HepG2 (cell line): ENCODE measurements at regions not wholly inside any gene's neighbourhood (a gene's known extent, or its start where the extent isn't known, plus 50 kb on each side); places are given as distances from the start of the nearest gene placed in this dataset.

Experiments
- ETV5 ChIP-seq: IDR thresholded peaks from 2 replicates; pipeline ENCODE4 v1.6.1; 2018; ENCODE audit warnings: missing biosample characterization, missing genetic modification reagents, inconsistent platforms, borderline replicate concordance
- FOXK2 ChIP-seq: fragments of 450-650 bp; IDR thresholded peaks from 2 replicates; pipeline ENCODE4 v1.6.1; 2016
- HNRNPUL1 ChIP-seq: fragments of 200-400 bp; formaldehyde crosslinking; IDR thresholded peaks from 2 replicates; pipeline ENCODE4 v1.6.1; 2017; ENCODE audit warnings: low read depth, mild to moderate bottlenecking, low read length, moderate library complexity
- MYC ChIP-seq: sonication (generic); formaldehyde crosslinking; IDR thresholded peaks from 2 replicates; pipeline ENCODE4 v1.9.0; 2021; ENCODE audit warnings: missing genetic modification reagents, borderline replicate concordance
- POLR2A ChIP-seq, 2 experiments: IDR thresholded peaks; 2 replicates each; pipeline ENCODE4 v1.6.1; 2011; ENCODE audit warnings: low read depth in 2 of 2, low read length in 2 of 2, mild to moderate bottlenecking in 1 of 2, moderate library complexity in 1 of 2; ENCODE audit not compliant: insufficient read depth in 1 of 2
- TBP ChIP-seq: sonication (generic); formaldehyde crosslinking; IDR thresholded peaks from 2 replicates; pipeline ENCODE4 v1.5.0; 2020; ENCODE audit warnings: missing genetic modification reagents
- THAP11 ChIP-seq: IDR thresholded peaks from 2 replicates; pipeline ENCODE4 v1.6.1; 2016; ENCODE audit warnings: missing biosample characterization, missing genetic modification reagents
- USF2 ChIP-seq, 2 experiments: sonication (generic) in 1 of 2; formaldehyde crosslinking in 1 of 2; IDR thresholded peaks; 2 replicates each; pipeline versions ENCODE4 v1.5.1 to v1.6.1; 2011 to 2020; ENCODE audit warnings: borderline replicate concordance in 1 of 2, low read depth in 1 of 2, low read length in 1 of 2, mild to moderate bottlenecking in 1 of 2, missing genetic modification reagents in 1 of 2, moderate library complexity in 1 of 2
- ZFP91 ChIP-seq: sonication (generic); formaldehyde crosslinking; IDR thresholded peaks from 2 replicates; pipeline ENCODE4 v1.9.0; 2022; ENCODE audit warnings: missing genetic modification reagents, mild to moderate bottlenecking, borderline replicate concordance
- ZNF407 ChIP-seq: sonication (generic); formaldehyde crosslinking; IDR thresholded peaks from one replicate; pipeline ENCODE4 v1.5.1; 2020; ENCODE audit warnings: mild to moderate bottlenecking, missing genetic modification reagents; ENCODE audit errors: not compliant biosample characterization
- ZSCAN5A ChIP-seq: sonication (generic); formaldehyde crosslinking; IDR thresholded peaks from 2 replicates; pipeline ENCODE4 v1.8.0; 2022; ENCODE audit warnings: mild to moderate bottlenecking, missing genetic modification reagents, borderline replicate concordance
- TF ChIP-seq, protein P1 (sequence below): sonication (generic); formaldehyde crosslinking; IDR thresholded peaks from 2 replicates; pipeline ENCODE4 v1.4.0; 2020; ENCODE audit warnings: mild to moderate bottlenecking, missing genetic modification reagents

DNA sequence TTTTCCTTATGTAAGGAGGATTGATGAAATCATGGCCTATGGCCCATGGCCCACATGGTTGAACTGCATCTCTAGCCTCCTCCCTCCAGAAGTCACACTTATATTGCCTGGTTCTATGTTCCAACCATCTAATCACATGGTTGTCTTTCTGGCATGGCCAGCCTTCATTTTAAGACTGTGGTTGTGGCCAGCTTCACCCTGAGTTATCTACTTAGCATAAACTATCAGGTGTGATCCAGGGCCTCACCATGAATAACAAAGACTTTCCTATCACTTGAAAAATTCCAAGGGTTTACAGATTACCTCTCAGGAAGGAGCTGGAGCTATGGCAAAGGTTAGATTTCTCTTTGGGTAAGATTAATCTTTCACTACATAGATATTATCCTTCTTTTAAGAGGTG lies 222.8 kb downstream of the SNCA start:
- TF ChIP-seq USF2 (IDR thresholded peaks at IDR 0.05; ENCODE audit: low read depth, low read length) (no peak), USF2 (CRISPR knock-in tag; IDR thresholded peaks at IDR 0.05; ENCODE audit: borderline replicate concordance) (no peak), MYC (no peak), ETV5 (no peak), HNRNPUL1 (no peak), TBP (CRISPR knock-in tag) (no peak), ZNF407 (CRISPR knock-in tag) (no peak), ZFP91 (CRISPR knock-in tag) (no peak), THAP11 (CRISPR knock-in tag) (no peak), ZSCAN5A (no peak), POLR2A (IDR thresholded peaks at IDR 0.05; ENCODE audit: insufficient read depth in 1 of 2, low read depth in 2 of 2, low read length in 2 of 2) (no peak), FOXK2 (no peak)
- TF ChIP-seq, protein P1, sequence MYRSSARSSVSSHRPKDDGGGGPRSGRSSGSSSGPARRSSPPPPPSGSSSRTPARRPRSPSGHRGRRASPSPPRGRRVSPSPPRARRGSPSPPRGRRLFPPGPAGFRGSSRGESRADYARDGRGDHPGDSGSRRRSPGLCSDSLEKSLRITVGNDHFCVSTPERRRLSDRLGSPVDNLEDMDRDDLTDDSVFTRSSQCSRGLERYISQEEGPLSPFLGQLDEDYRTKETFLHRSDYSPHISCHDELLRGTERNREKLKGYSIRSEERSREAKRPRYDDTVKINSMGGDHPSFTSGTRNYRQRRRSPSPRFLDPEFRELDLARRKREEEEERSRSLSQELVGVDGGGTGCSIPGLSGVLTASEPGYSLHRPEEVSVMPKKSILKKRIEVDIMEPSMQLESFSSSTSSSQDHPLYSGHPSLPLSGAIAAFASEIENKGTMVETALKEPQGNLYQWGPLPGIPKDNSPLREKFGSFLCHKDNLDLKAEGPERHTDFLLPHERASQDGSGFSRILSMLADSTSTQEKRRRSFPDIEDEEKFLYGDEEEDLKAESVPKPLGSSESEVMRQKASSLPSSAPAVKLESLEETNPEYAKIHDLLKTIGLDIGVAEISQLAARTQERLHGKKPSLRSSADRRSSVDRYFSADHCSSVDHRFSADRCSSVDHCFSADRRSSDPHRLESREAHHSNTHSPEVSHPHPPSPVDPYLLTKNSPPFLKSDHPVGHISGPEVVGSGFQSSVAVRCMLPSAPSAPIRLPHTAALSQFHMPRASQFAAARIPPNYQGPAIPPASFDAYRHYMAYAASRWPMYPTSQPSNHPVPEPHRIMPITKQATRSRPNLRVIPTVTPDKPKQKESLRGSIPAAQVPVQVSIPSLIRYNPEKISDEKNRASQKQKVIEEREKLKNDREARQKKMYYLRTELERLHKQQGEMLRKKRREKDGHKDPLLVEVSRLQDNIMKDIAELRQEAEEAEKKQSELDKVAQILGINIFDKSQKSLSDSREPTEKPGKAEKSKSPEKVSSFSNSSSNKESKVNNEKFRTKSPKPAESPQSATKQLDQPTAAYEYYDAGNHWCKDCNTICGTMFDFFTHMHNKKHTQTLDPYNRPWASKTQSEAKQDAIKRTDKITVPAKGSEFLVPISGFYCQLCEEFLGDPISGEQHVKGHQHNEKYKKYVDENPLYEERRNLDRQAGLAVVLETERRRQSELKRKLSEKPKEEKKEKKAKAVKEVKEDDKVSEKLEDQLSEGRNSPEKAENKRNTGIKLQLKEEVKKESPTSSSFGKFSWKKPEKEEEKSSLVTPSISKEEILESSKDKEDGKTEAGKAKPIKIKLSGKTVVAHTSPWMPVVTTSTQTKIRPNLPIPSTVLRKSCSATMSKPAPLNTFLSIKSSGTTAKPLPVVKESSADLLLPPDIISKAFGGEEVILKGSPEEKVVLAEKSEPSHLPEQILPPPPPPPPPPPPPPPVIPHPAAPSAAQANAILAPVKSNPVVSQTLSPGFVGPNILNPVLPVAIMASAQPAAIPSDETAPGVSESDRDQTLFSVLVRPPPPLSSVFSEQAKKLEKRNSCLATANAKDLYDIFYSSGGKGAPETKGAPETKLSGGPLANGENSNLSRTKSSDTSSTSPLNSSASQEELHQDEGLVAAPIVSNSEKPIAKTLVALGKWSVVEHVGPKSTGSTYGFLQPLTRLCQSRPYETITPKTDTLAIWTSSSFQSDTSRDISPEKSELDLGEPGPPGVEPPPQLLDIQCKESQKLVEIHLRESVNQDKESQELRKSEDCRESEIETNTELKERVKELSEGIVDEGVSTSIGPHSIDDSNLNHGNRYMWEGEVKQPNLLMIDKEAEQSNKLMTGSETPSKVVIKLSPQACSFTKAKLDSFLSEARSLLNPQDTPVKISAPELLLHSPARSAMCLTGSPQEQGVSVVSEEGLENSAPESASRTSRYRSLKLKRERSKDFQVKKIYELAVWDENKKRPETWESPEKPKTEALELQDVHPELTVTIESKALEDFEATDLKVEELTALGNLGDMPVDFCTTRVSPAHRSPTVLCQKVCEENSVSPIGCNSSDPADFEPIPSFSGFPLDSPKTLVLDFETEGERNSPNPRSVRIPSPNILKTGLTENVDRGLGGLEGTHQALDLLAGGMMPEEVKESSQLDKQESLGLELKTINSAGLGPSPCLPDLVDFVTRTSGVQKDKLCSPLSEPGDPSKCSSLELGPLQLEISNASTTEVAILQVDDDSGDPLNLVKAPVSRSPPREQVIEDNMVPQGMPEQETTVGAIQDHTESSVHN (CRISPR knock-in tag) = no peak
